HG03520 (cell line): ENCODE measurements at regions not wholly inside any gene's neighbourhood (a gene's known extent, or its start where the extent isn't known, plus 50 kb on each side); places are given as distances from the start of the nearest gene placed in this dataset.
A peak's percentile ranks its signal among the peaks of the same experiment; 100 is the strongest.

Experiments used
- ATAC-seq: cut with Tn5 transposase; IDR thresholded peaks from one replicate; pipeline ENCODE4 v1.9.1; 2021; ENCODE audit warnings: mild to moderate bottlenecking, moderate library complexity; ENCODE audit not compliant: unreplicated experiment

GRCh38 chr12:89946518-89947135 is 238.0 kb upstream of the ATP2B1 start:
- ATAC-seq, result no peak

GRCh38 chr12:89945123-89945522 is 236.5 kb upstream of the ATP2B1 start:
- no peak for ATAC-seq

- no peak for ATAC-seq
Observed at GRCh38 chr12:89943463-89943862, 234.8 kb upstream of the ATP2B1 start.

GRCh38 chr12:89941436-89941835 is 232.8 kb upstream of the ATP2B1 start:
- ATAC-seq, result no peak

- no peak for ATAC-seq
Observed at GRCh38 chr12:89939522-89940215, 231.0 kb upstream of the ATP2B1 start.

GRCh38 chr12:89936631-89937030 is 228.0 kb upstream of the ATP2B1 start:
- ATAC-seq, result no peak

- ATAC-seq, result peak; percentile 79
Observed at GRCh38 chr12:89935850-89936249, 227.2 kb upstream of the ATP2B1 start.

GRCh38 chr12:89933911-89934310 is 225.3 kb upstream of the ATP2B1 start:
- ATAC-seq, result no peak

- no peak for ATAC-seq
Observed at GRCh38 chr12:89932954-89933353, 224.3 kb upstream of the ATP2B1 start.

- ATAC-seq, result no peak
Observed at GRCh38 chr12:89928467-89928866, 219.8 kb upstream of the ATP2B1 start.

GRCh38 chr12:89927226-89927698 is 218.6 kb upstream of the ATP2B1 start:
- peak; percentile 99 for ATAC-seq

- ATAC-seq, result no peak
Observed at GRCh38 chr12:89924191-89924590, 215.6 kb upstream of the ATP2B1 start.

- no peak for ATAC-seq
Observed at GRCh38 chr12:89923091-89923490, 214.5 kb upstream of the ATP2B1 start.

- ATAC-seq, result no peak
Observed at GRCh38 chr12:89920866-89921265, 212.2 kb upstream of the ATP2B1 start.

GRCh38 chr12:89919241-89919906 is 210.7 kb upstream of the ATP2B1 start:
- ATAC-seq, result no peak

- ATAC-seq, result no peak
Observed at GRCh38 chr12:89918172-89918846, 209.7 kb upstream of the ATP2B1 start.

- no peak for ATAC-seq
Observed at GRCh38 chr12:89909753-89910152, 201.1 kb upstream of the ATP2B1 start.

- ATAC-seq, result no peak
Observed at GRCh38 chr12:89907659-89908058, 199.0 kb upstream of the ATP2B1 start.

GRCh38 chr12:89906824-89907223 is 198.2 kb upstream of the ATP2B1 start:
- no peak for ATAC-seq

GRCh38 chr12:89906178-89906577 is 197.5 kb upstream of the ATP2B1 start:
- no peak for ATAC-seq

- no peak for ATAC-seq
Observed at GRCh38 chr12:89901906-89902642, 193.4 kb upstream of the ATP2B1 start.
